Stimulated activated CD8-positive, alpha-beta memory T cell treated with anti-CD3 and anti-CD28 coated beads, Interleukin-4, amount 100 ng/mL, for 48 hours (primary cell): ENCODE measurements at regions not wholly inside any gene's neighbourhood (a gene's known extent, or its start where the extent isn't known, plus 50 kb on each side); places are given as distances from the start of the nearest gene placed in this dataset.
"Not testable (repeated sequence)": the region's sequence is repeated elsewhere in the genome, so short reads cannot be mapped to it uniquely, and the experiment has no call there.

Source experiments
- DNase-seq: peaks from one replicate; pipeline ENCODE4 v3.0.0-alpha.2; 2020

- no peak for DNase-seq
Observed at GRCh38 chr1:99546432-99547416, 99.2 kb upstream of the PALMD start.

GRCh38 chr1:99548943-99549605, 96.8 kb upstream of the PALMD start:
- no peak for DNase-seq

GRCh38 chr1:99550198-99550597, 95.7 kb upstream of the PALMD start:
- DNase-seq = no peak

GRCh38 chr1:99551812-99552614, 93.9 kb upstream of the PALMD start:
- no peak for DNase-seq

GRCh38 chr1:99553301-99553700, 92.6 kb upstream of the PALMD start:
- no peak for DNase-seq

GRCh38 chr1:99553819-99554218, 92.1 kb upstream of the PALMD start:
- DNase-seq = not testable (repeated sequence)

GRCh38 chr1:99554727-99555126, 91.2 kb upstream of the PALMD start:
- DNase-seq = no peak

GRCh38 chr1:99557546-99558202, 88.2 kb upstream of the PALMD start:
- no peak for DNase-seq

GRCh38 chr1:99559166-99559565, 86.7 kb upstream of the PALMD start:
- DNase-seq = no peak

GRCh38 chr1:99560207-99561040, 85.5 kb upstream of the PALMD start:
- no peak for DNase-seq

- no peak for DNase-seq
Observed at GRCh38 chr1:99561952-99562351, 84.0 kb upstream of the PALMD start.

GRCh38 chr1:99565606-99566289, 80.2 kb upstream of the PALMD start:
- no peak for DNase-seq

GRCh38 chr1:99566290-99567021, 79.5 kb upstream of the PALMD start:
- no peak for DNase-seq

- no peak for DNase-seq
Observed at GRCh38 chr1:99570486-99571089, 75.3 kb upstream of the PALMD start.

- DNase-seq = no peak
Observed at GRCh38 chr1:99571092-99571734, 74.7 kb upstream of the PALMD start.

- DNase-seq = no peak
Observed at GRCh38 chr1:99573431-99574217, 72.3 kb upstream of the PALMD start.

- no peak for DNase-seq
Observed at GRCh38 chr1:99577313-99577712, 68.6 kb upstream of the PALMD start.

- no peak for DNase-seq
Observed at GRCh38 chr1:99579691-99580172, 66.2 kb upstream of the PALMD start.
